T47D (cell line): ENCODE measurements at regions not wholly inside any gene's neighbourhood (a gene's known extent, or its start where the extent isn't known, plus 50 kb on each side); places are given as distances from the start of the nearest gene placed in this dataset.
"Not testable (repeated sequence)": the region's sequence is repeated elsewhere in the genome, so short reads cannot be mapped to it uniquely, and the experiment has no call there.

Source experiments
- DNase-seq, 2 experiments: peaks; one replicate each; pipeline versions ENCODE4 v3.0.0 to v3.0.0-alpha.2; 2011 to 2012; ENCODE audit warnings: low read depth in 1 of 2, low spot score in 1 of 2
- in situ Hi-C: cut with HindIII; loops from 2 replicates; pipeline ENCODE4 v1.10.0; 2016; ENCODE audit warnings: low sequenced_read_pairs, low pct_unique_long_range_greater_than_20kb

DNA sequence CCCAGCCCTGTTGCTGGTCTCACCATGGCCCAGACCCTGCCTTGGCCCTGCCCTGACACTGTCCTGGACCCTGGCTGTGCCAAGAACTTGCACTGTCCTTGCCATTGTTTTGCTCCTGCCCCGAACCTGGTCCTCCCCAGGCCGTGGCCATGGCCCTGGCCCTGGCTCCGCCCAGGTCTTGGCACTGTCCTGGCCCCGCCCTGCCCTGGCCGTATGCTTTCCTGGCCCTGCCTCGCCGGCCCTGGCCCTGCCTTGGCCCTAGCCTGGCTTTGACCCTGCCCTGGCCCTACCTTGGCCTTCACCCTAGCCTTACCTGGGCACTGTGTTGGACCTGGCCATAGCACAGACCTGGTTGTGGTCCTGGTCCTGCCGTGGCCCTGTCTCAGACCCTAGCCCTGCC lies 1558.9 kb downstream of the RPIA start:
- DNase-seq, in situ Hi-C loops: not testable (repeated sequence)

- DNase-seq, in situ Hi-C loops: not testable (repeated sequence)
Measured at GRCh38 chr2:90251576-90251975, 1560.1 kb downstream of the RPIA start.

DNA sequence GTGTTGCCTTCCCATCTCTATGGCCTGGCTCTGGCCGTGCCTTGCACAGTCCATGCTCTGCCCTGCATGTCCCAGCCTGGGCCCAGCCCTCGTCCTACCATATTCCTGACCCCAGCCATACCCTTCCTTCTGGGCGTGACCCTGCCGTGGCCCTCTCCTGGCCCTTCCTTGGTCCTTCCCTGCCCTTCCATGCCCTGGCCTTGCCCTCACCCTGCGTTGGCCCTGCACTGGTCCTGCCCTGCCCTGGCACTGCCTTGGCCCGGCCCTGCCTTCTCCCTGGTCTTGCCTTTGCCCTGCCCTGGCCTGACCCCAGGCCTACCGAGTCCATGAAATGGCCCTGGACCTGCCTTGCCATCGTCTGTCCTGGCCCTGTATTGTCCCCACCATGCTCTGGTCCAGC lies 1561.8 kb downstream of the RPIA start:
- in situ Hi-C loops = not testable (repeated sequence)

GRCh38 chr2:90266888-90267287 lies 1575.4 kb downstream of the RPIA start:
- DNase-seq, in situ Hi-C loops: not testable (repeated sequence)

More for the DNA sequence above, 1561.8 kb downstream of the RPIA start:
- not testable (repeated sequence) for DNase-seq

GRCh38 chr2:90287751-90288150 lies 1596.3 kb downstream of the RPIA start:
- in situ Hi-C loops = not testable (repeated sequence)

GRCh38 chr2:90288396-90288795 lies 1596.9 kb downstream of the RPIA start:
- in situ Hi-C loops, DNase-seq: not testable (repeated sequence)

More at GRCh38 chr2:90287751-90288150, 1596.3 kb downstream of the RPIA start:
- DNase-seq = not testable (repeated sequence)

- DNase-seq, in situ Hi-C loops: not testable (repeated sequence)
Measured at GRCh38 chr2:90289291-90289980, 1598.0 kb downstream of the RPIA start.

DNA sequence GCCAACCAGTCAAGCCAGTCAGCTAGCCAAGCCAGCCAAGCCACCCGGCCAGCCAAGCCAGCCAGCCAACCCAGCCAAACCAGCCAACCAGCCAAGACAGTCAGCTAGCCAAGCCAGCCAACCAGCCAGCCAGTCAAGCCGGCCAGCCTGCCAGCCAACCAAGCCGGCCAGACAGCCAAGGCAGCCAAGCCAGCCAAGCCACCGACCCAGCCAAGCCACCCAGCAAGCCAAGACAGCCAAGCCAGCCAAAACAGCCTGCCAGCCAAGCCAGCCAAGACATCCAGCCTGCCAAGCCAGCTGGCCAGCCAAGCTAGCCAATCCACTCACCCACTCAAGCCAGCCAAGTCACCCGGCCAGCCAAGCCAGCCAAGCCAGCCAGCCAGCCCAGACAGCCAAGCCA lies 1599.2 kb downstream of the RPIA start:
- in situ Hi-C loops, DNase-seq: not testable (repeated sequence)

GRCh38 chr2:90291168-90291883 lies 1599.9 kb downstream of the RPIA start:
- in situ Hi-C loops, DNase-seq: not testable (repeated sequence)

- in situ Hi-C loops, DNase-seq: not testable (repeated sequence)
Measured at GRCh38 chr2:90291934-90292333, 1600.5 kb downstream of the RPIA start.

DNA sequence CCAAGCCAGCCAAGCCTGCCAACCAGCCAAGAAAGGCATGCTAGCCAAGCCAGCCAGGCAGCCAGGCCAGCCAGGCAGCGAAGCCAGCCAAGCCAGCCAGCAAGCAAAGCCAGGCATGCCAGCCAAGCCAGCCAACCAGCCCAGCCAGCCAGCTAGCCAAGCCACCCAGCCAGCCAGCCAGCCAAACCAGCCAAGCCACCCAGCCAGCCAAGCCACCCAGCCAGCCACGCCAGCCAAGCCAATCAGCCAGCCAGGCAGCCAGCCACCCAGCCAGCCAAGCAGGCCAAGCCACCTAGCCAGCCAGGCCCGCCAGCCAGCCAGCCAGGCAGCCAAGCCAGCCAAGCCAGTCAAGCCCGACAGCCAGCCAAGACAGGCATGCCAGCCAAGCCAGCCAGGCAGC lies 1601.0 kb downstream of the RPIA start:
- DNase-seq, in situ Hi-C loops: not testable (repeated sequence)

GRCh38 chr2:90293224-90293623 lies 1601.8 kb downstream of the RPIA start:
- in situ Hi-C loops, DNase-seq: not testable (repeated sequence)

DNA sequence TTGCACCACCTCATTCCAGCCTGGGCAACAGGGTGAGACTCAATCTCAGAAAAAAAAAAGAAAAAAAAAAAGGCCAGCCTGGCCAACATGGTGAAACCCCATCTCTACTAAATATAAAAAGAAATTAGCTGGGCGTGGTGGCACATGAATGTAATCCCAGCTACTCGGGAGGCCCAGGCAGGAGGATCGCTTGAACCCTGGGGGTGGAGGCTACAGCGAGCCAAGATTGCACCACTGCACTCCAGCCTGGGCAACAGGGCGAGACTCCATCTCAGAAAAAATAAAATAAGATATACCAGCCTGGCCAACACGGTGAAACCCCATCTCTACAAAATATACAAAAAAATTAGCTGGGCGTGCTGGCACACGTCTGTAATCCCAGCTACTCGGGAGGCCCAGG lies 1602.3 kb downstream of the RPIA start:
- in situ Hi-C loops, DNase-seq: not testable (repeated sequence)

DNA sequence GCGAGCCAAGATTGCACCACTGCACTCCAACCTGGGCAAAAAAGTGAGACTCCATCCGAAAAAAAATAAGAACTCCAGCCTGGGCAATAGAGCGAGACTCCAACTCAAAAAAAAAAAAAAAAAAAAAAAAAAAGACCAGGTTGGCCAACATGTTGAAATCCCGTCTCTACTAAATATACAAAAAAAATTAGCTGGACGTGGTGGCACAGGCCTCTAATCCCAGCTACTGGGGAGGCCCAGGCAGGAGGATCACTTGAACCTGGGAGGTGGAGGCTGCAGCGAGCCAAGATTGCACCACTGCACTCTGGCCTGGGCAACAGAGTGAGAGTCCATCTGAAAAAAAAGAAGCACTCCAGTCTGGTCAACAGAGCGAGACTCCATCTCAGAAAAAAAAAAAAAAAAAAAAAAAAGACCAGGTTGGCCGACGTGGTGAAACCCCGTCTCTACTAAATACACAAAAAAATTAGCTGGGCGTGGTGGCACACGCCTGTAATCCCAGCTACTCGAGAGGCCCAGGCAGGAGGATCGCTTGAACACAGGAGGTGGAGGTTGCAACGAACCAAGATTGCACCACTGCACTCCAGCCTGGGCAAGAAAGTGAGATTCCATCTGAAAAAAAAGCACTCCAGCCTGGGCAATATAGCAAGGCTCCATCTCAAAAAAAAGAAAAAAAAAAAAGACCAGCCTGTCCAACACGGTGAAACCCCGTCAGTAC lies 1603.7 kb downstream of the RPIA start:
- in situ Hi-C loops = not testable (repeated sequence)

DNA sequence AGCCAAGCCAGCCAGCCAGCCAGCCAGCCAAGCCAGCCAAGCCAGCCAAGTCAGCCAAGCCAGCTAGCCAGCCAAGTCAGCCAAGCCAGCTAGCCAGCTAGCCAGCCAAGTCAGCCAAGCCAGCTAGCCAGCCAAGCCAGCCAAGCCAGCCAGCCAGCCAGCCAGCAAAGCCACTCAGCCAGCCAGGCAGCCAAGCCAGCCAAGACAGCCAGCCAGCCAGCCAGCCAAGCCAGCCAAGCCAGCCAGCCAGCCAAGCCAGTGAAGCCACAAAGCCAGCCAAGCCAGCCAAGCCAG lies 1605.0 kb downstream of the RPIA start:
- DNase-seq, in situ Hi-C loops: not testable (repeated sequence)

More for the DNA sequence above, 1603.7 kb downstream of the RPIA start:
- not testable (repeated sequence) for DNase-seq

DNA sequence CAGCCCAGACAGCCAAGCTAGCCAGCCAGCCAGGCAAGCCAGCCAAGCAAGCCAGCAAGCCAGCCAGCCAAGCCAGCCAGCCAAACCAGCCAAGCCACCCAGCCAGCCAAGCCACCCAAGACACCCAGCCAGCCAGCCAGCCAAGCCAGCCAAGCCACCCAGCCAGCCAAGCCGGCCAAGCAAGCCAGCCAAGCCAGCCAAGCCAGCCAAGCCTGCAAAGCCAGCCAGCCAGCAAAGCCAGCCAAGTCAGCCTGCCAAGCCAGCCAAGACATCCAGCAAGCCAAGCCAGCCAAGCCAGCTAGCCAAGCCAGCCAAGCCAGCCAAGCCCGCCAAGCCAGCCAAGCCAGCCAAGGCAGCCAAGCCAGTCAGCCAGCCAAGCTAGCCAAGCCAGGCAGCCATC lies 1606.2 kb downstream of the RPIA start:
- in situ Hi-C loops, DNase-seq: not testable (repeated sequence)

DNA sequence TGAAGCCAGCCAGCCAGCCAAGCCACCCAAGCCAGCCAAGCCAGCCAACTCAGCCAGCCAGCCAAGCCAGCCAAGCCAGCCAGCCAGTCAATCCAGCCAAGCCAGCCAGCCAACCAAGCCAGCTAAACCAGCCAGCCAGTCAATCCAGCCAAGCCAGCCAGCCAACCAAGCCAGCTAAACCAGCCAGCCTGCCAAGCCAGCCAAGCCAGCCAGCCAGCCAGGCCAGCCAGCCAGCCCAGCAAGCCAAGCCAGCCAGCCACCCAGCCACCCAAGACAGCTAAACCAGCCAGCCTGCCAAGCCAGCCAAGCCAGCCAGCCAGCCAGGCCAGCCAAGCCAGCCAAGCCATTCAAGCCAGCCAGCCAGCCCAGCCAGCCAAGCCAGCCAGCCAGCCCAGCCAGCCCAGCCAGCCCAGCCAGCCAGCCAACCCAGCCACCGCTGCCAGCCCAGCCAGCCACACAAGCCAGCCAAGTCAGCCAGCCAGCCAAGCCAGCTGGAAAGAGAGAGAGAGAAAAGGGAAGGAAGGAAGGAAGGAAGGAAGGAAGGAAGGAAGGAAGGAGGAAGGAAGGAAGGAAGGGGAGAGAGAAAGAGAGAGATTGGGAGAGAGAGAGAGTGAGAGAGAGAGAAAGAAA lies 1606.8 kb downstream of the RPIA start:
- in situ Hi-C loops = not testable (repeated sequence)

DNA sequence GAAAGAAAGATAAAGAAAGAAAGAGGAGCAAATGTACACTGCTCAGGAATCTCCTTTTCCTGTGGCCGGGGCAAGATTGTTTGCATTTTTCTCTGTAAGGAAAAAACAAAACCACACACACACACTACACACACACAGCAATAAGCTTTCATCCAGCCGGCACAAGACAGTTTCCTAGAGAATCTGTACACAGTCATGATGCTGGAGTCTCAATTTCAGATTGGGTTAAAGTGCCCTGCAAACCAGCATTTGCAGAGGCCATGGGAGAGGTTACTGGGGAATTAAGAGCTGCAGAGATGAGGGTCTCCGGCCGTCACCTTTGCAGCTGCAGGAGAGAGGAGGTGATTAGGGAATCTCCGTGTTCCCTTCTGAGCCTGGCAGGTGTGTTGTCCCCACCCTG lies 1607.5 kb downstream of the RPIA start:
- DNase-seq, in situ Hi-C loops: not testable (repeated sequence)

More for the DNA sequence above, 1606.8 kb downstream of the RPIA start:
- not testable (repeated sequence) for DNase-seq
